ENCODE measurements at regions not wholly inside any gene's neighbourhood (a gene's known extent, or its start where the extent isn't known, plus 50 kb on each side); places are given as distances from the start of the nearest gene placed in this dataset.

DNA sequence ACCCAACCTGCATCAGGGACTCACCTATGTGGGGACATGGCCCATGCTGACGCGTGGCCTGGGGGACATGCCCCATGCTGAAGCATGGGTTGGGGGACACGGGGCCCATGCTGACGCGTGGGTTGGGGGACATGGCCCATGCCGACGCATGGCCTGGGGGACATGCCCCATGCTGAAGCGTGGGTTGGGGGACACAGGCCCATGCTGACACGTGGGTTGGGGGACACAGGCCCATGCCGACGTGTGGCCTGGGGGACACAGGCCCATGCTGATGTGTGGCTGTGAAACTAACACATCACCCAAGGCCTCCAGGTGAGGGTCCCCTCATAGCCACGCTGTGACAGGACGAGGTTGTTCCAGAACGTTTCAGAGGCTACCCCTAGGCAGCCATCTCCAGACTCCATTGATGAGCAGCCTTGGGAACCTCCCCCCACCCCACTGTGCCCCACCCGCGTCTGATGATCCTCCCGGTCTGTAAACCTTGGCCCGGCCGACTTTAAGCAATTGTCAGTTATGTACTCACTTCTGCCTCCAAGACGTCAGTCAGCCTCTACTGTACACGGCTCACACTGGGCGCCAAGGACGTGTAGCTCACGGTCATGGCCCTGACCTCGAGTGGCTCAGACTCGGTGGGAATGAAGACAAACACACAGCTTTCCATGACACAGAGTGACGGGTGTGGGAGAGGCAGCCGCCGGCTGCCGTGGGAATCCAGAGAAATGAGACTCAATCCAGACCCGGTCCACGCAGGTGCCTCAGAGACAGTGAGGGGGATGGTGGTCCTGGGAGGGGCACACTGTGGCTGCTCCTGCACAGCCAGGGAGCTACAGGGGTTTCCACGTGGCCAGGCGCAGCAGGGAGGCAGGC lies 50.2 kb upstream of the SLC66A3 start:
- no peak for DNase-seq
